Smooth muscle cell (in vitro differentiated cells): ENCODE measurements at regions not wholly inside any gene's neighbourhood (a gene's known extent, or its start where the extent isn't known, plus 50 kb on each side); places are given as distances from the start of the nearest gene placed in this dataset.

Source experiments
- DNase-seq: peaks from one replicate; lab custom pipeline; 2025; ENCODE audit not compliant: unreplicated experiment; lab: John Stamatoyannopoulos, UW
- H2AFZ ChIP-seq: fragments of 200-600 bp; sonication (generic); 2 replicates; pipeline ENCODE4 v1.6.0; 2016; ENCODE audit warnings: antibody characterized with exemption, low read depth, mild to moderate bottlenecking
- H3F3A ChIP-seq: fragments of 200-600 bp; sonication (generic); 2 replicates; pipeline ENCODE4 v1.6.0; 2017; ENCODE audit warnings: antibody characterized with exemption, low read depth
- H3K27ac ChIP-seq: fragments of 200-600 bp; sonication (generic); 2 replicates; pipeline ENCODE4 v1.5.1; 2016; ENCODE audit warnings: low read depth, mild to moderate bottlenecking
- H3K27me3 ChIP-seq: fragments of 200-600 bp; sonication (generic); 2 replicates; pipeline ENCODE4 v1.6.1; 2016; ENCODE audit warnings: low read depth, mild to moderate bottlenecking
- H3K36me3 ChIP-seq: fragments of 200-600 bp; sonication (generic); 2 replicates; pipeline ENCODE4 v1.5.1; 2016; ENCODE audit warnings: low read depth
- H3K4me1 ChIP-seq: fragments of 200-600 bp; sonication (generic); 2 replicates; pipeline ENCODE4 v1.5.1; 2016; ENCODE audit warnings: low read depth
- H3K4me2 ChIP-seq: fragments of 200-600 bp; sonication (generic); 2 replicates; pipeline ENCODE4 v1.6.0; 2016; ENCODE audit warnings: mild to moderate bottlenecking
- H3K4me3 ChIP-seq: fragments of 200-600 bp; sonication (generic); 2 replicates; pipeline ENCODE4 v1.5.1; 2016; ENCODE audit warnings: mild to moderate bottlenecking
- H3K79me2 ChIP-seq: fragments of 200-600 bp; sonication (generic); 2 replicates; pipeline ENCODE4 v1.6.0; 2016; ENCODE audit warnings: low read depth, mild to moderate bottlenecking
- H3K9ac ChIP-seq: fragments of 200-600 bp; sonication (generic); 2 replicates; pipeline ENCODE4 v1.6.0; 2016; ENCODE audit warnings: low read depth
- H3K9me3 ChIP-seq: fragments of 200-600 bp; sonication (generic); replicated peaks from 2 replicates; pipeline ENCODE4 v1.5.1; 2016; ENCODE audit warnings: low read depth
- H4K20me1 ChIP-seq: fragments of 200-600 bp; sonication (generic); 2 replicates; pipeline ENCODE4 v1.6.0; 2016; ENCODE audit warnings: low read depth
- CTCF ChIP-seq: fragments of 200-600 bp; sonication (generic); IDR thresholded peaks from 2 replicates; pipeline ENCODE4 v1.5.1; 2017; ENCODE audit warnings: borderline replicate concordance, mild to moderate bottlenecking, antibody characterized with exemption; ENCODE audit not compliant: insufficient read depth, poor library complexity, severe bottlenecking
- WGBS: methylation state at CpG from one replicate; pipeline ENCODE4 v1.1.7; 2016; ENCODE audit warnings: low lambda C conversion rate; 5-methylcytosine and 5-hydroxymethylcytosine counted together

- H3K27ac ChIP-seq, result no peak overlapping the region
- H3K36me3 ChIP-seq, result no peaks in the 10 kb centered on the region
- WGBS, result 91% methylated on average over 4 of the region's 4 CpGs
- H3K9ac ChIP-seq, result no peak overlapping the region
- no peak overlapping the region for H3K4me2 ChIP-seq
- no peak overlapping the region for H3K4me3 ChIP-seq
- no peak for TF ChIP-seq CTCF
- no peak for DNase-seq
- peaks cover 14% of the 10 kb centered on the region for H3K4me1 ChIP-seq
- H3K79me2 ChIP-seq, result no peaks in the 10 kb centered on the region
- H2AFZ ChIP-seq, result no peak overlapping the region
- H3K9me3 ChIP-seq, result no peaks in the 10 kb centered on the region
- no peaks in the 10 kb centered on the region for H3K27me3 ChIP-seq
- H4K20me1 ChIP-seq, result no peaks in the 10 kb centered on the region
- no peaks in the 10 kb centered on the region for H3F3A ChIP-seq
These were observed 50.3 kb upstream of the STX16 start for GRCh38 chr20:58600756-58601155.

DNA sequence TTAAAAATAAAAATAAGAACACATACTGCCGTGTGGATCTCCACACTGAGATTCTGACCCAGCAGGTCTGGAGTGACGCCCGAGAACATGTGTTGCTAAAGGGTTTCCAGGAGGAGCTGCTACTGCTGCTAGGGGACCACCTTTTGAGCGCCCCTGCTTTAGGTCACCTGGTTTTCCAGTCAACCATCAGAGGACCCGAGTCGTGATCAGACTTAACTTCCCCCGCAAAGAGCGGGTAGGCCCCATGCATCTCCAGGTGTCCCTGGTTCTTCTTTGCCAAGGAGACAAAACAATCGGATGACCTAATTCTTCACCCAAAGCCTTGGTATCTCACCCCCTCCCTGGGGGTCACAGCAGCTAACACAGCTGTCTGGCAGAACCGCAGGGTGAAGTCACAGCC is 51.1 kb upstream of the STX16 start:
- WGBS, result 97% methylated on average over 10 of the region's 10 CpGs
- no peak overlapping the region for H3K4me2 ChIP-seq

DNA sequence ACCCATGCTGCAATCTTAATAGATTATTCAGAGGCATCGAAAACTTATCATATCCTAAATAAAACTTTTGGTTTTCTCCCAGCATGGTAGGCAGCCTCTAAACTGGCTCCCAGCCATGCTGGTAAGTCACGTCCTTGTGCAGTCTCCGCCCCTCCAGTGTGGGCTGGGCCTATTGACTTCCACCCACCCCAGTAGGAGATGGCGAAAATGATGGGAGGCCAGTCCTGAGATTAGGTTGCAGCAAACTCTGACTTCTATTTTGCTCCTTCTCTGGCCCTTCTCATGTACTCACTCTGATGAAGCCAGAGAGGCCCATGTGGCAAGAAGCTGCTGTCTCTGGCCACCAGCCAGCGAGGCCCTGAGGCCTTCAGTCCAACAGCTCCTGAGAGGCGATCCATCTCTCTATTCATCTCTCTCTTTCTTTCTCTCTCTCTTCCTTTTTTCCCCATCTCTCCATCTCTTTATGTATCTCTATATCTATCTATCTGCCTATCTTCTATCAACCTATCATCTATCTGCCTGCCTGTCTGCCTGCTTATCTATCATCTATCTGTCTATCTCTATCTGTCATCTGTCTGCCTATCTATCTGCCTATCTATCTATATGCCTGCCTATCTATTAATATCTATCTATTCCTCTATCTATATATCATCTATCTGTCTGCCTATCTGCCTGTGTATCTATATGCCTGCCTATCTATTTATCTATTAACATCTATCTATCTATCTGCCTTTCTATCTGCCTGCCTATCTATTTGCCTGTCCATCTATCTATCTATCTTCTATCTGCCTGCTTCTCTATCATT is 52.7 kb upstream of the STX16 start:
- Histone ChIP-seq H3K9me3 (no peaks in the 10 kb centered on the region), H3K9ac (no peak overlapping the region), H3K79me2 (no peaks in the 10 kb centered on the region), H3K4me2 (no peak overlapping the region), H4K20me1 (no peaks in the 10 kb centered on the region), H3K4me3 (no peak overlapping the region), H3K27me3 (no peaks in the 10 kb centered on the region), H3K4me1 (peaks cover 14% of the 10 kb centered on the region), H2AFZ (no peak overlapping the region), H3K27ac (no peak overlapping the region), H3F3A (no peaks in the 10 kb centered on the region), H3K36me3 (no peaks in the 10 kb centered on the region)
- DNase-seq, result no peak
- 90% methylated on average over 6 of the region's 6 CpGs for WGBS
- TF ChIP-seq CTCF, result no peak

More for the DNA sequence above, 51.1 kb upstream of the STX16 start:
- no peak overlapping the region for H3K4me3 ChIP-seq
- H3K27me3 ChIP-seq, result no peaks in the 10 kb centered on the region
- H3K36me3 ChIP-seq, result no peaks in the 10 kb centered on the region
- H2AFZ ChIP-seq, result no peak overlapping the region
- TF ChIP-seq CTCF, result no peak
- peaks cover 14% of the 10 kb centered on the region for H3K4me1 ChIP-seq
- DNase-seq, result no peak
- no peaks in the 10 kb centered on the region for H3K79me2 ChIP-seq
- no peak overlapping the region for H3K9ac ChIP-seq
- H3F3A ChIP-seq, result no peaks in the 10 kb centered on the region
- H4K20me1 ChIP-seq, result no peaks in the 10 kb centered on the region
- no peak overlapping the region for H3K27ac ChIP-seq
- H3K9me3 ChIP-seq, result no peaks in the 10 kb centered on the region

DNA sequence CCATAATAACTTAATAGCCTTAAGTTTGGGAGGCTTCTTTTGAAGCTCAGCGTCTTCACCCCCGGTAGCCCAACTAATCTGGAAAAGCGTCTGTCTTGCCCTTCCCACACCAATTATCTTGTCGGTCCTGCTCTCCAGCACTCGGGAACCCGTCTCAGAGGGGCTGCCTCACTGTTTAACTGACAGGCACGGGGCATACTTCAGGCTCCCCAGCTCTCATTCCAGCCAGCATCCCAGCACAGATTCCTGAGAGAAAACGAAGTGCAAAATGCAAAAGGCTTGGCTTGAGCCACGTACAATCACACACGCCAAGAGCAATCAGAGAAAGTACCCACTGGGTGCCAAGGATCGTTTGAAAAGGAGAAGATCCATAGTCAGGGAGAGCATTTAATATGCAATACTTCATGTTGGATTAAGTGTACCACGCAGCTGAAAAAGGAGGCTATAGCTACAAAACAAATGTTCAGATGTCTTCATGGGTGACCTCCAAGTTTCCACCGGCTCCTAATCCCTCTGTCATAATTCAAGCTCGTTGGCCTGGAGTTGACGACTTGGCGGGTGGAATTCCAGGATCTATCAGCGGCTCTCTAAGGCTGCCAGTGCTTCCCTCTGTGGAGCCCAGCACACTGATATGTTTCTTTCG is 53.7 kb upstream of the STX16 start:
- no peak overlapping the region for H3K27ac ChIP-seq
- H3K27me3 ChIP-seq, result no peaks in the 10 kb centered on the region
- H4K20me1 ChIP-seq, result no peaks in the 10 kb centered on the region
- no peaks in the 10 kb centered on the region for H3K79me2 ChIP-seq
- H3F3A ChIP-seq, result no peaks in the 10 kb centered on the region
- H3K9me3 ChIP-seq, result no peaks in the 10 kb centered on the region
- no peak overlapping the region for H3K9ac ChIP-seq
- WGBS, result 44% methylated on average over 18 of the region's 18 CpGs
- H3K4me2 ChIP-seq, result no peak overlapping the region
- no peak for TF ChIP-seq CTCF
- H2AFZ ChIP-seq, result no peak overlapping the region
- DNase-seq, result no peak
- H3K4me3 ChIP-seq, result no peak overlapping the region
- H3K36me3 ChIP-seq, result no peaks in the 10 kb centered on the region
- H3K4me1 ChIP-seq, result peaks cover 14% of the 10 kb centered on the region
